NCI-H82 treated with DMSO at 0.1 percent for 48 hours (cell line): ENCODE measurements at regions not wholly inside any gene's neighbourhood (a gene's known extent, or its start where the extent isn't known, plus 50 kb on each side); places are given as distances from the start of the nearest gene placed in this dataset.

ENCODE experiments used
- DNase-seq: peaks from one replicate; lab custom pipeline; 2025; ENCODE audit not compliant: unreplicated experiment; lab: John Stamatoyannopoulos, UW

DNA sequence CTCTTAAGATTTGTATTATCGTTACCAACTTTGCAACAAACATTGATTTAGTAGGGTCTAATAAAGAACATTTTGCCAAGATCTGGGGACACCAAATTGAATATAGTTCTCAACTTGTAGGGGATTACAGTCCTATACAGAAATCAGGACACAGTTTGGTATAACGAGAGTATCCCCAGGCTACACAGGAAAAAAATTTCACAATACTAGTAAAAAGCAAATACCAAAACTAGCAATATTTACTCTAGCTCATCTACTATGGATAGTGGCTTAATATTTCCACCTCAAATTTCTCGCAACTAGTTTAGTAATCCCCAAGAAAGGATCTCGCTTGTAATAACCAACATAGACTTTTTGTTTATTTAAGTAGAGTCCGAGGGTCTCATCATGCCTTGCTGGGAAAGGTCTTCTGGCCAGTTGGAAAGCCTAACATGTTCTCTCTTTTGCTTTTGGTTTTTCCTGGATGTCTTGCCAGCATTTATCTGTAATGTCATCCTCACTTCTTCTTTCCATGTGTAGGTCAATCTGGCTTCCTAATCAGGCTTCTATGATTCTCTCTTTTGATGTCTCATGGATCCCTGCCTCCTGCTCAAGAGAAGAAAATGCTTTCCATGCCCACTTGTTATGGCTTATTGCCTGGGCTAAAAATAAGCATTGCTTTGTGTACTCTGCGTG lies 104.7 kb upstream of the KCNK2 start:
- DNase-seq, result no peak

DNA sequence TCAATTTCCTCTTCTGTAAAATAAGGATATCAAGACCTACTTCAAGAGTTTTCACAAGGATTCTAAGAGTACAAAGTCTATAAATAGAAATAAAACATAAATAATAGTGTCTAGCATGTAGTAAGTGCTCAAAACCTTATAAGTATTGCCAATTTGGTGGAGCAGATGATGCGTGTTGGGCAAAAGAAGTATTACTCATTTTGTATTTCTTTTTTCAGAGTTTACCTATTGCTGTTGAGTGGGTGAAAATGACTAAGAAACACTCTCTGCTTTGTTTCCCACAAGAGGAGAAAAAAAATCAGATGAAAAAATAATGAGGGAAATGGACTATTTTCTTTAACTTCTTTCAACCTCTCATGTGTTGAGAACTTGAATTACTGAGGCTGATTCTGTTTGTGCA lies 103.3 kb upstream of the KCNK2 start:
- no peak for DNase-seq

DNA sequence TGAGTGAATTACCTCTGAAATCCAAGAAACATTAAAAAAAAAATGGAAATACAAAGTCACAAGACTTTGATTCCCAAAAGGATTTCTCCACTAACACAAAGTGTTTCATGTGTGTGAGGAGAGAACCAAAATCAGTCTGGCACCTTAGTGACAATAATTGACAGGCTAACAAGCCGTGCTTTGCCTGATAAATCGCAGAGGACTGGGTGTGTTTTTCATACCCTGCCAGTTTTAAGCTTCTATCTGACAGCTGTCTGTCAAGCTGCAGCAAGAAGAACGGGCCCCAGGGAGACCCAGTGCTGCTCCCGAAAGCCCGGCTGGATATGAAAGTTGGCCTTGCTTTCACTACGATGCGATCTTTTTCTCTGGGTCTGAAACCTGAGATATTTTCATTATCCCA lies 101.6 kb upstream of the KCNK2 start:
- no peak for DNase-seq

DNA sequence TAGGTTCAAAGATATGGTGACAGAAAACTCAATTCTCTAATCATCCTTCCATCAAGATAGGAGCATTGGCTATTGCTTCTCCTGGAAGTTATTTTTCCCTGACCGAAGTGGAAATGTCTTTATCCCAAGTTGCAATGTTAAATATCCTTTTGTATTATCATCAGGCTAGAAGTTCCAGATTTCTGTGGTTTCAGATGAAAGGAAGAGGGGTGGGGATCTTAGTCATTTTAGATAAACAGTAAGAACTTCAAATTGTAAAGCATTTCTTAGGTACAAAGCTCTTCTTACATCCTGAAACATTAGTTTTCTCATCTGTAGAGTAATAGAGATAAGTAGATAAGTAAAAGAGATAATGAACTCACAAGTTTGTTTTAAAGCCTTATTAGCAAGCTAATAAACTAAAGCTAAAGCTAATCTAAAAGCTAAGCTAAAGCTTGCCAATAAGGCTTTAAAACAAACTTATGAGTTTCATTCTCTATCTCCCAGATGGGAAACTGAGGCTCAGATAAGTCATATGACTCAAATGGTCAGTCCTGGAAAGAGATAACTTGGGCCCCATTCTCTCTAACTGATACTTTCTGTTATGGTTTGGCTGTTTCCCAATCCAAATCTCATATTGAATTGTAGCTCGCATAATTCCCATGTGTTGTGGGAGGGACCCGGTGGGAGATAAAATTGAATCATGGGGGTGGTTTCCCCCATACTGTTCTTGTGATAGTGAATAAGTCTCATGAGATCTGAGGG lies 99.2 kb upstream of the KCNK2 start:
- peak; percentile 3 for DNase-seq

DNA sequence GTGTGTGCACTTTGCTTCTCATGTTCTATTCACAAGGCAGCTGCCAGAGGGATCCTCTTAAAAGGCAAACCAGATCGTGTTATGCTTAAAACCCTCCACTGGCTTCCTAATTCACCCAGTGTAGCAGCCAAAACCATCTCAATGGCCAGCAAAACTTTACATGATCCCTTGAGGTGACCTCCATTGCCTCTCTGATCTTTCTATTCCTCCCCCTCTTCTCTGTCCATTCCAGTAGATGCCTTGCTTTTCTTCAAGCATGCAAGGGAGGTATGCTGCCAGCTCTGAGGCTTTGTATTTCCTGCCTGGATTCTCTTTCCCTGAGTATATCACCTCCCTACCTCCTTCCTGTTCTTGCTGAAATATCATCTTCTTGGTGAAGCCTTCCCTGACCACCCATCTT lies 93.2 kb upstream of the KCNK2 start:
- DNase-seq, result no peak

DNA sequence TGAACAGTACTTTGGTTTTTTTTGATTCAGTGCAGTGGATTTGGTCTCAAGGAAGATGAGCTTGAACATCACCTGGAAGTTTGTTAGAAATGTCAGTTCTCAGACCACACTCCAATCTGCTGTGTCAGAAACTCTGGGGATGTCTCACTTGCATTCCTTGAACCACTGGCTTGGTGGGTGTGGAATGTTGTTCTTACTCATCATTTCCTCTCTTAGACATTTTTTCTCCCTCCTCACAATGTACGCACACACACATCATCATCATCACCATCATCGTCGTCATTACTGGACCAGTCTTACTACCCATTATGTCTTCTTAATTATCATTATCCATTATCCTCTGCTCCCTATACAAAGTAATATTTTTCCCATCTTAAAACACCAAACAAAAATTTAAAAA lies 91.9 kb upstream of the KCNK2 start:
- DNase-seq, result no peak

DNA sequence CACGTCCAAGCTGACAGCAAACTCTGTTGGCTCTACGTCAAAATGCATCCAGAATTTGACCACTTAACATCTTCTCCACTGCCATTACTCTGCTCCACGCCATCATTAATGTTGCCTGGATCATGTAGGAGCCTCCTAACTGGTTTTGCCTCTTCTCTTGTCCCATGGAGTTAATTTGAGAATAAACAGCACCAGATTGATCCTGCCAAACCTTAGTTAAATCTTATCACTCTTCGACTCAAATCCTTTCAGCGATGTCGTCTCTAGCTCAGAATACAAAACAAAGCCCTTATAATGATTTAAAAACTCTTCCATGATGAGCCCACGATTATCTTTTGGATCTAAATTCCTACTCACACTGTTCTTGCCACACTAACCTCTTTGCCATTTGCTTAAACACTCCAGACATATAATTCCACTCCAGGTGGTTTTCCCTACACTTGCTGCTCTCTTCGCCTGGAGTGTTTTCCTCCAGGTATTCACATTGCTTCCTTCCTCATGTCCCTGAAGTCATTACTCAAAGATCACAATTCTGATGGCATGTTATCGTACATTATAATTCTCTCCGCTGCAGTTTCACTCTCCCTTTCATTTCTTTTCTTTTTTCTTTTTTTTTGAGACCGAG lies 90.7 kb upstream of the KCNK2 start:
- no peak for DNase-seq

DNA sequence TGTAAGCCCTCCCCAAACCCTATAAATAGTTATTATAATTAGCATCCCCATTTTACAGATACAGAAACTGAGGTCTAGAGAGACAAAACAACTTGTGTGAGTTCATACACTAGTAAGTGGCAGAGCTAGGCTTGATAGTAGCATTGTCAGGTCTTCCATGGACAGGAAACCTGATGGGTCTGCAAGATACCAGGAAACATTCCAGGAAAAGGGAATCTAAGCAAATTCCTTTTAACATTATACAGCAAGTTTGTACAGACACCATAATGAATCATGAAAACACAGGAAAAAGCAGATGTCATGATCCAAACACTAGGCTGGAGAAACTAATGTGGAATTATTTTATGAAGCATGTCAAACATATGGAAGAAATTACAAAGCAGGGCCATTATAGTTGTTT lies 89.1 kb upstream of the KCNK2 start:
- DNase-seq, result no peak

DNA sequence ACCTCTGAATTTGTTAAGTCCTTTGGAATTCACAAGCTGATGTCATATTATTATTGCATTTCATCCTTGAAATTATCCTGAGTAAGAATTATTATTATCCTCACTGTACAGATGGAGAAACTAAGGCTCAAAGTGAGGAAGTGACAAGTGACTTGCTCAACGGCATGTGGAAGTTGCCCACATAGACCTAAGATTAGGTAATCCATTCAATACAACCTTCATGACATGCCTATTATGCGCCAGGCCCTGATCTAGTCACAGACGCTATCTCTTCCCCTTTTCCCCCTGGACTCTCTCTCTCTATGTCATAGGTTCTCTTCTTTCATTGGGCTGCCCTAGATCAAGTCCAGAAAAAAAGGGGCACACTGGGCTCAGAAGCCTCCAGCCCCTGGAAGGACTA lies 84.9 kb upstream of the KCNK2 start:
- no peak for DNase-seq

DNA sequence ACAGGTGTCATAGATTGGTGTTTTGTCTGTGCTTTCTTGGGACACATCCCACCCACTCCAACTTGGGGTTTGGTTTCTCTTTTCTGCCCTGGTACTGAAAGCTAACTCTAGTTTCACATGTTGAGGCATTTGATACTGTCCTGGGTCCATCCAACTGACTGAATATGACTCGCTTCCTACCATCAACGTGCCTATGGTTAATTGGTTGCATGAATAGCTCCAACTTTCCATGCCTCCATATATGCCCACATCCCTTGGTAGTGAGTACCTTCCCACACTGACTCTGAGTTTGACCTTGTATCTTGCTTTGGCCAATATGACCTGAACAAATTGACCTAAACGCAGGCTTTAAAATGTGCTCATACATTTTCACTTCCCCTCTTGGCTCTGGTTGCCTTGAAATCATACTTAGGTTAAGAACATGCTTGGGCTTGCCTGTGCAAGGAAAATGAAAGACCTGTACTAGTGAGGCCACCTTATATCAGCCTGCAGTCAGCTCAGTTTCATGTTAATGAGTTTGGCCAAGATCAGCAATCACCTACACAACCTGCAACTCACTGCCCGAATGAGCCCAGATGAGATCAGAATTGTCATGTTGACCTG lies 81.0 kb upstream of the KCNK2 start:
- no peak for DNase-seq

DNA sequence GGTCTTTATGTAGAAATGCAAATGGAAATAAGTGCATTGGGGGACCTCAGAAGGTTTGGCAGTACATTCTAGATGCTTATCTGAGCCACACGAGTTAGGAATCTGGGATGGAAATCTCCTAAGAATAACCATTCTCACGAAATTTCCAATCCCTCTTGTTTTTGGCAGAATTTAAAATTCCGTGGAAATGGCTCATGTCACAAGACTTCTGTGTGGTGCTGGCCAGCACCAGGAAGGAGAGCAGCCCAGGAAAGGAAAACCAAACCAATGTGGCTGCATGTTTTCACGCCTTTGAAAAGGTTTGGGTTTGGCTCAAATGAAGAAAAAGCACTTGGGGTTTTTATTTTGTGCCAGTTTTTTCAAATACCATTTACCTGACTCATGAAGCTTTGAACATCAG lies 80.1 kb upstream of the KCNK2 start:
- DNase-seq, result no peak

DNA sequence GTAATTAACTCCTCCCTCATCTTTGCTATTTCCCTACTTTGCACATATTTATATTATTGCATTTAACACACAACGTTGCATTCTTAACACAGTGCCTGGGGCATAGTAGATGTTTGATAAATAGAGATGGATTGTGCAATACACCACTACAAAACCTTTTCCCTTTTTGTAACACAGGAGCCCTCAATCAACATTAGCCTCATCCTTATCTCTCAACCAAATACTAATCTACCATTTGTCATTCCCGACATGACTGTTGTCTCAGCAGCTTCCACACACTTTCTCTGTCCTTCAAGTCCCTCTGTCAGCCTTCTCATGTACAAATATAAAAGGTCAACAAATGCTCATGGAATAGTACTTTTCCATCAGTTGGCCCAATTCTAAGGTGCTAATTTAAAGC lies 78.9 kb upstream of the KCNK2 start:
- DNase-seq, result no peak

DNA sequence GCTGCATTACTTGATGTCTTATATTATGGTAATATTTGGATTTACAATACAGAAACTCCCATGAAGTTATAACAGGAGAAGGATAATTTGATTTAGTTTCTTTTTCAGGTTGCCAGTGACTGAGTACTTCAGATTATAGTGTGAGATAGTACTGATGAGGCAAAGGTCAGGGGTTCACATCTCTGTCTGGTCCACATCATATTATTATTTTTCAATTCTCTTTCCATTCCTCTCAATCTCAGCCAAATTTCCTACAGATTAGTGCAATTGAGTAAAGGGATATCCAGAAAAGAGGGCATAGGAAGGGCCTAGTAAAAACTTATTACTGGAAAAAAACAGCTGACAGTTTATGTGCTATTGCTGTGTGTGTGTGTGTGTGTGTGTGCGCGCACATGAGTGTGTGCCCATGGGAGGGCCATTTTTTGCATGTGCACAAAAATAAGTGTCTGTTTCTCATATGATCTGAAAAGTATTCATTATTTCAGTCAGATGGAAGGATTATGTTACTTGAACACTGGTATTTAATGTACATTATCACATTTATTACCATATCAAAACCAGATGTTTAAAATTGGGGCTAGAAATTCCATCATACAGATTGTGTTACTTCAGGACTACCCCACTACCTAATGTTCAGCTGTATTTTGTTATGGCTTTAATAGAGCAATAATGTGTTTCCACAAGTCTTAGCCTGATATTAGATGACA lies 78.3 kb upstream of the KCNK2 start:
- no peak for DNase-seq

DNA sequence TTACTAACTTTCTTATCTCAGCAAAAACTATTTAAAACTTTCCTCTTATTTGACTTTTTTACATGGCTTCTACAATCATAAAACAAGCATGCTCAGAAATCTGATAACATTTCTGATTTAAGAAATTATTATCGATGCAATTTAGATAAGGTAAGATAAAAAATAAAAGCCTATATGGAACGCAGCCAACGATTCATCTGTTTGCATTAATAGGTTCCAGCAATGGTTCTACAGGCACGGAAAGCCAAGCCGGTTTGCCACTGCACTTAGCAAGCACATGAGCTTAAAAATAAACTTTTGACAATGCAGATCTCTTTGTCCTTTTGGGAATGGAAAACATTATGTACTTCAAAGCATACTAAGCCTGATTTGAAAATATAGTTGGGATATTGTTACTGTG lies 77.5 kb upstream of the KCNK2 start:
- DNase-seq, result no peak

DNA sequence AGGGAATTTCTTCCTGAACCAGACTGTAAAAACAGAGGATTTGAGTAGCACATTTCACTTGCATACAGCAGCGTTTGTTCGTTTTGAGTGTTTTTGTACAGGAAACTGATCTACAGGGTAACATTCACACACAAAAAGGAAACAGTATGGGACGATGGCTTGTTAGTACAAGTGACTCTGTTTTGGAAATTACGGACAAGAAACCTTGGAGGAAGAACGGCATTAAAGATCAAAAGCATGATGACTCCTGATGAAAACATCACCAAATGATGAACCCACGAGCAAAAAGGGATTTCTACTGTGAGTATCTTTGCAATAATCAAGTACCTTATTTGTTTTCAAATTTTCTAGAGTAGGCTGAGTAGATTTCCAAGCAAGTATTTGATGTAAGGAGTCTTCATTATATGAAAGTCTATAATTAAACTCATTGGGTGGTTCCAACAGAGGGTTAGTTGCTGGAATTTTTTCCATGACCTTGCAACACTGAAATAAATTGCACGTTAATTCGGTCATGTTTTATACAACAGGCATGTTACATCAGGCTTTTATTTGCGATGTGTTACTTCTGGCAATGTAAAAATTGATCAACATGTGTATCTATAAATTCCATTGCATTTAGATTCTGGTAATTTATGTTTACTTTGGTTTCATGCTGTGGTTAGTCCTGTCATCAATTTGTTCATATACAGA lies 76.7 kb upstream of the KCNK2 start:
- DNase-seq, result no peak

DNA sequence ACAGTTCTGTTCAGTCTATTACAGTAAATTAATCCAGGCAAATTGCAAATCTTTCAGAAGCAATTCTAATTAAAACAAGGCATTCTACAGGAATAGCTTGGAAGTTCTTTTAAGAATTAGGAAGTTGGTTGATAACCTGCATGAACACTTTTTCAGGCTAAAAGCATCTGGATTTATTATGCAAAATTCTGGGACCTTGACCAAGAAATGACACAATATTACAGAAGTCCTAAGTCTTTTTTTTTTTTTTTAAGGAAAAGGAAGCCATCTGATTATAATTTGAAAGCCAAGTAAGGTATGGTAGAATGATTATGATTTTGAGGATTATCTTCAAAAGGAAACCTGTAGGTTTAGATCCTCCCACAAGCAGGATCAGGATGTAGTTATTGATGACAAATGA lies 74.7 kb upstream of the KCNK2 start:
- DNase-seq, result no peak

DNA sequence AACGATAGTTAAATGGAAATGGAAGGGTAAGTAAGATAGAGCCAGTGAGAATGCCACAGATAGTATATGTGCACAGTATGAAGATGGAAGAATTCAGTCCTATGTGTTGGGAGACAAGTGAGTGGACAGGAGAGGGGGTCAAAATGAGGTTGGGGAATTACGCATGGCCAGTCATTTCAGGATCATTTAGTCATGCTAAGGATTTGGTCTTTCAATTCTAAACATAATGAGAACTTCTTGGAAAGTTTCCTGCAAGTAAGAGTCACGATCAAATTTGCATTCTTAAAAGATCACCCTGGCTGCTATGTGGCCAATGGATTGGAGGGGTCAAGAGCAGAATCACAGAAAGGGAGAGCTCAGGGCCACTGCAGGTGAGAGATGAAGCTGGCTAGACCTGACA lies 64.0 kb upstream of the KCNK2 start:
- no peak for DNase-seq

DNA sequence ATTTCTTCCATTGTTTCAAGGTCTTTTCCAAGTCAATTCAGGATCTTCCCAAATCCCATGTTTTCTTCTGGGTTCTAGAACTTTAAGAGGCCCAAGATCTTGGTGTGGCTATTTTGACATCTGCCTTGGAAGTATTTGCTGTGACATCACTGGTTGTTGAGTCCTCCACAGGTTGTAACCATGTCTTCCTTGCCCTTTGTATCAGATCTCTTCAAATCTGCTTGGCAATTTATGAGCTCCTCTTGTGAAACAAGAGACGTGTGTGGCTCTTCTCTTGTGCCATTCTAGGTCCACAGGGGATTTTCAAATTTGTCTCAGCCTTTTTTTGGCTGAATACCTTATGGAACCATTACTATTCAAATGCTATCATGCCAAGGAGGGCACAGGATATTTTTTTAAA lies 60.3 kb upstream of the KCNK2 start:
- no peak for DNase-seq

DNA sequence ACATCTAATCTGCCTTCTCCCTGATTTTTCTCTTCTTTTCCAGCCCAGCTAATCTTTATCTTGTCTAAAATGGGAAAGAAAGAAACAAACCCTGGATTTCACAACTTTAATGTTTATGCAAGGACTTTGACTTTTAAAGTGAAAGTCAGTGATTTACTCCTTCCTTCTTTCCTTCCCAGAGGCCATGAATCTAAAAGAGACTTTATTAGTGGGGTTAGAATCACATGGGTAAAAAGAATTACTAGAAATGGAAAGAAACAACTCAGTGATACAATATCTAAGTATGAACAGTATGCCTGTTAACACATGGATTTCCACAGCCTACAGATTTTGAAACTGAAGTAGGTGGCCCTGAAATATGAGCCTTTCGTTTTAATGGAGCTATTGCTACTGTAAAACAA lies 59.8 kb upstream of the KCNK2 start:
- no peak for DNase-seq

DNA sequence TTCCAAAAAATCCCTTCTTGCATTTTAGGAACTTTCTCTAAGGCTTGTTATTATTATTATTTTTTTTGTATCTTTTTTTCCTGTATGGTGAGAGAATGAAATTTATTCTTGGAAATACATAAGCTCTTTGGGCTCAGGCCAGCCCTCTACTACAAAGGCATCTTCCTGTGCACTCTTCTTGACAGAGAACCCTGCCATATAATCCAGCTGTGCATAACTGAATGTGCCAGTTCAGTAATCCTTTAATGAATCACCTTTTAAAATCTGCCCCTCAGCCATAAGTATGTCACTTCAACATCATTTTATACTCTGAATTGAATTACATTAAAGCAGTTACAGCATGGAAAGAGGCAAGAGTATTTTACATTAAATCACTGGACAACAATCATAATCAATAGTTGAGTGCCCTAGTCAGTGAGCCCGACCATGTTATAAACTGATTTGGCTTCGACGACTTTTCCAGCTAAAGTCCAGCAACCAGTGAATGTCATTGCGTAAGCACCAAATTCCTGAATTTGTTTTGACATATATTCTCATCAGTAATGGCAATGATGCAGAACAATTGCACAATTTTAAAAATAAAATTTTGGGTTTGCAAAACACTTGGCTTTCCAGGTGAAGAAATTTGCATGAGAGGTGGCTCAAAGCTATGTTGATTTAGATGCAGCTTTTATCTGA lies 59.2 kb upstream of the KCNK2 start:
- DNase-seq, result no peak
